Suprapubic skin (tissue), 4 donors: ENCODE measurements at regions not wholly inside any gene's neighbourhood (a gene's known extent, or its start where the extent isn't known, plus 50 kb on each side); places are given as distances from the start of the nearest gene placed in this dataset.

ENCODE experiments used
- DNase-seq, 2 donors: peaks; one replicate each; pipeline ENCODE4 v3.0.0-alpha.2; 2019; ENCODE audit warnings: low spot score in 2 of 2
- H3K27ac ChIP-seq: fragments of 200-600 bp; sonication (generic); one replicate; pipeline ENCODE4 v1.5.1; 2019
- H3K27me3 ChIP-seq: fragments of 200-600 bp; sonication (generic); one replicate; pipeline ENCODE4 v1.5.1; 2019
- H3K36me3 ChIP-seq: fragments of 200-600 bp; sonication (generic); one replicate; pipeline ENCODE4 v1.5.1; 2019
- H3K4me1 ChIP-seq: fragments of 200-600 bp; sonication (generic); one replicate; pipeline ENCODE4 v1.5.1; 2019
- H3K4me3 ChIP-seq: fragments of 200-600 bp; sonication (generic); one replicate; pipeline ENCODE4 v1.5.1; 2019; ENCODE audit warnings: mild to moderate bottlenecking
- H3K9me3 ChIP-seq: fragments of 200-600 bp; sonication (generic); one replicate; pipeline ENCODE4 v1.5.1; 2019
- EP300 ChIP-seq: sonication (generic); formaldehyde crosslinking; IDR thresholded peaks from one replicate; pipeline ENCODE4 v1.6.1; 2017; ENCODE audit warnings: antibody characterized with exemption
- POLR2A ChIP-seq, 2 donors: fragments of 450-650 bp; IDR thresholded peaks; one replicate each; pipeline ENCODE4 v1.6.1; 2017; ENCODE audit warnings: antibody characterized with exemption in 2 of 2, mild to moderate bottlenecking in 2 of 2, moderate library complexity in 2 of 2
- POLR2AphosphoS5 ChIP-seq, 3 donors: sonication (generic); formaldehyde crosslinking; IDR thresholded peaks; one replicate each; pipeline ENCODE4 v1.6.1; 2017; ENCODE audit warnings: antibody characterized with exemption in 3 of 3
- WGBS: methylation state at CpG from one replicate; pipeline ENCODE4 v1.1.5; 2018; 5-methylcytosine and 5-hydroxymethylcytosine counted together
- TF ChIP-seq, protein P1 (sequence below), 2 donors: fragments of 200-600 bp in 1 of 2; fragments of 450-650 bp in 1 of 2; sonication (generic) in 1 of 2; IDR thresholded peaks; one replicate each; pipeline ENCODE4 v1.5.1; 2016 to 2019; ENCODE audit warnings: antibody characterized with exemption in 2 of 2, mild to moderate bottlenecking in 1 of 2, moderate library complexity in 1 of 2

- H3K36me3 ChIP-seq, result no peaks in the 10 kb centered on the region
- DNase-seq, result no peak
- H3K4me1 ChIP-seq, result no peaks in the 10 kb centered on the region
- no peak overlapping the region for H3K27ac ChIP-seq
- no peaks in the 10 kb centered on the region for H3K27me3 ChIP-seq
- H3K4me3 ChIP-seq, result no peak overlapping the region
- WGBS, result 93% methylated on average over 2 of the region's 2 CpGs
- H3K9me3 ChIP-seq, result no peaks in the 10 kb centered on the region
- TF ChIP-seq EP300 (no peak), POLR2AphosphoS5 (IDR thresholded peaks at IDR 0.05) (no peak), POLR2A (IDR thresholded peaks at IDR 0.05) (no peak)
- TF ChIP-seq, protein P1, sequence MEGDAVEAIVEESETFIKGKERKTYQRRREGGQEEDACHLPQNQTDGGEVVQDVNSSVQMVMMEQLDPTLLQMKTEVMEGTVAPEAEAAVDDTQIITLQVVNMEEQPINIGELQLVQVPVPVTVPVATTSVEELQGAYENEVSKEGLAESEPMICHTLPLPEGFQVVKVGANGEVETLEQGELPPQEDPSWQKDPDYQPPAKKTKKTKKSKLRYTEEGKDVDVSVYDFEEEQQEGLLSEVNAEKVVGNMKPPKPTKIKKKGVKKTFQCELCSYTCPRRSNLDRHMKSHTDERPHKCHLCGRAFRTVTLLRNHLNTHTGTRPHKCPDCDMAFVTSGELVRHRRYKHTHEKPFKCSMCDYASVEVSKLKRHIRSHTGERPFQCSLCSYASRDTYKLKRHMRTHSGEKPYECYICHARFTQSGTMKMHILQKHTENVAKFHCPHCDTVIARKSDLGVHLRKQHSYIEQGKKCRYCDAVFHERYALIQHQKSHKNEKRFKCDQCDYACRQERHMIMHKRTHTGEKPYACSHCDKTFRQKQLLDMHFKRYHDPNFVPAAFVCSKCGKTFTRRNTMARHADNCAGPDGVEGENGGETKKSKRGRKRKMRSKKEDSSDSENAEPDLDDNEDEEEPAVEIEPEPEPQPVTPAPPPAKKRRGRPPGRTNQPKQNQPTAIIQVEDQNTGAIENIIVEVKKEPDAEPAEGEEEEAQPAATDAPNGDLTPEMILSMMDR (IDR thresholded peaks at IDR 0.05), result no peak
These were observed 52.8 kb upstream of the TAF11L2 start for GRCh38 chr5:17445185-17445584.
